SJSA1 (cell line): ENCODE measurements at regions not wholly inside any gene's neighbourhood (a gene's known extent, or its start where the extent isn't known, plus 50 kb on each side); places are given as distances from the start of the nearest gene placed in this dataset.

Experiments
- DNase-seq, 2 experiments: peaks; one replicate each; pipeline ENCODE4 v3.0.0-alpha.2; 2015 to 2020; ENCODE audit warnings: low spot score in 2 of 2, low read depth in 1 of 2
- H3K27ac ChIP-seq: fragments of 250-450 bp; sonication (Bioruptor Pico); 2 replicates; pipeline ENCODE4 v1.5.1; 2020; ENCODE audit warnings: mild to moderate bottlenecking, moderate library complexity
- H3K27me3 ChIP-seq: fragments of 250-450 bp; sonication (Bioruptor Pico); replicated peaks from 2 replicates; pipeline ENCODE4 v1.5.1; 2020; ENCODE audit warnings: mild to moderate bottlenecking, moderate library complexity
- H3K36me3 ChIP-seq: fragments of 250-450 bp; sonication (Bioruptor Pico); 2 replicates; pipeline ENCODE4 v1.5.1; 2020; ENCODE audit warnings: mild to moderate bottlenecking
- H3K4me1 ChIP-seq: fragments of 250-450 bp; sonication (Bioruptor Pico); replicated peaks from 2 replicates; pipeline ENCODE4 v1.6.1; 2021; ENCODE audit warnings: mild to moderate bottlenecking
- H3K4me3 ChIP-seq: fragments of 250-450 bp; sonication (Bioruptor Pico); 2 replicates; pipeline ENCODE4 v1.5.1; 2020; ENCODE audit warnings: mild to moderate bottlenecking
- H3K9me3 ChIP-seq: fragments of 250-450 bp; sonication (Bioruptor Pico); replicated peaks from 2 replicates; pipeline ENCODE4 v1.5.1; 2020; ENCODE audit warnings: mild to moderate bottlenecking

DNA sequence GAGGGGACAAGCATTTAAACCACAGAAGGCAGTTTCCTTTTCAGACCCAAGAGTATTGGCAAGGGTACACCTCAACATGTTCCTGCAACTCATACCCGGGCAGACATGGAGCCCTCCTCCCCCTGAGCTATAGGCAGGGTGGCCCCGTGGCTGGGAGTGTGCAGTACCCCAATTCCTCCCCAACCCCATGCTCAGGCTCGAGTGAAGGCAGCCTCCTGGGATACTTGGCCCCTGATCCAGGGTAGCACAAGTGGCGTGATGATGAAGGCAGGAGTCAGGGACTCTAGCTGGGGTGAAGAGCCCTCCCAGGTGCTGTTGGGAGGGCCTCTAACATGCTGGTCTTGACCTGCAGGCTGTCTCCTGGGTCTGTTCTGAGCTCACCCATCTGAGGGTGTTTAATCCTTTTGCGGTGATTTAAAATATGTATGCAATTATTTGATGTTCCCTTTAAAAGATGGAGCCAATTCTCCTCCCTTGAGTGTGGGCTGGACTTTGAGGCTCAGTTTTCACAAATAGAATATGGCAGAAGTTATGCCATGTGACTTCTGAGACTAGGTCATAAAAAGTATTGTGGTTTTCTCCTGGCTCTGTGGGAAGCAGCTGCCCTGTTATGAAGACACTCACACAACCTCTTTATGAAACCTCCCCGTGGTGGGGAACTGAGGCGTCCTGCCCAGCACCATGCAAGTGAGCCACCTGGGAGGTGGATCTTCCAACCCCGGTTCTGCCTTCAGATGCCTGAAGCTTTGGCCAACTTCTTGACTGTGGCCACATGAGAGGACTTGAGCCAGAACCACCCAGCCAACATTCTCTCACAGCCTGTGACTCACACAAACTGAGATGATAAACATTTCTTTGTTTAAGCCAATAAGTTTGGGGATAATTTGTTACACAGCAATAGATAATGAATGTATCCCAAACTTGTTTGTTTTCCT, 54.7 kb upstream of the NECTIN1 start:
- Histone ChIP-seq H3K27ac (no peak overlapping the region), H3K4me1 (no peaks in the 10 kb centered on the region), H3K27me3 (no peaks in the 10 kb centered on the region), H3K36me3 (no peaks in the 10 kb centered on the region), H3K4me3 (no peak overlapping the region), H3K9me3 (no peaks in the 10 kb centered on the region)
- no peak for DNase-seq

DNA sequence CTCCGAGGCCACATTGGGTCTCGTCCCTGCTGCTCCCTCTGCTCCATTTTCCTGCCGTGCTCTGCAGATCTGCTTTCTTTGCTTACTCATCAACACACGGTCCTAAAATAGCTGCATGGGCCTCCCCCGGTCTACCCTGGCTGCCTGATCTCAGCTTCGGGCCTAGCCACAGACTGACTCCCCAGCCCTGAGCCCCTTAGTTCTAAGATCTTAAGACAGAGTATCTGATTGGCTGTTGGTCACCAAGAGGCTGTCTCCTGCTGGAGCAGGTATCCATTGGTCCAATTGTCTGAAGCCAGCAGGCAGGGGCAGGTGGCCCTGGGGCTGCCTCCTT, 53.7 kb upstream of the NECTIN1 start:
- Histone ChIP-seq H3K9me3 (no peaks in the 10 kb centered on the region), H3K4me1 (no peaks in the 10 kb centered on the region), H3K27me3 (no peaks in the 10 kb centered on the region), H3K4me3 (no peak overlapping the region), H3K27ac (no peak overlapping the region), H3K36me3 (no peaks in the 10 kb centered on the region)
- DNase-seq, result no peak

DNA sequence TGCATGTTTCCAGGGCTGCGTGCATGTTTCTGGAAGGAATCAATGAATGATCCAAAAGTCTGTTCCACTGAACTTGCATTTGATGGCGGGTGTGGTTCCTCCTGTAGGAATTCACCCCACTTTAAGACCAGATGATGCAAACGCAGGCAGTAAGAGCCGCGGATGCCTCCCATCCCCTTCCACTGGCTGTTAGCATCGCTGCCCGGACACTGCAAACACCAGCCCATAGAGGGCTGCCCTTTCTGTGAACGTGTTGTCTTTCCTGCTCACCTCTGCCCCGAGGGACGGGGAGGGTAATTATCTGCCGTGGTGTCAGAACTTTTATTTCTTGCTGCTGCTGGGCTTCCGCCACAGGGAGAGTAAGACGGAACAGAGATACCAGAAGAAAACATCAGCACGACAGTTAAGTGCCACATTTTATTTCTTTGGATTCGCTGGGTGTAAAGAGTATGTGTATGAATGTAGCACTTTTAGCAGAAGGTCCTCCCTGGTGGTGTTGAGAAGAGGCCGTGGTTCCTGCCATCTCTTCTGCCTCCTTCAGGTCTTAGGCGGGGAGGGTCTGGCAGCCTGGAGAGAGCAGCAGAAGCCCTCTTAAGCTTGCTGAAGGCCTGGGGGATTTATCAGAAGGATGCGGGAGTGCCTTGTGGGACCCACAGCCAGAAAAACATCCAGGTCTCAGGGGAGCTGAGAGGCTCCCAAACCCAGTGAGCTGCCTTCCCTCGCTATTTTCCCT, 53.2 kb upstream of the NECTIN1 start:
- Histone ChIP-seq H3K4me3 (no peak overlapping the region), H3K36me3 (no peaks in the 10 kb centered on the region), H3K27ac (no peak overlapping the region), H3K9me3 (no peaks in the 10 kb centered on the region), H3K27me3 (no peaks in the 10 kb centered on the region), H3K4me1 (no peaks in the 10 kb centered on the region)
- no peak for DNase-seq

DNA sequence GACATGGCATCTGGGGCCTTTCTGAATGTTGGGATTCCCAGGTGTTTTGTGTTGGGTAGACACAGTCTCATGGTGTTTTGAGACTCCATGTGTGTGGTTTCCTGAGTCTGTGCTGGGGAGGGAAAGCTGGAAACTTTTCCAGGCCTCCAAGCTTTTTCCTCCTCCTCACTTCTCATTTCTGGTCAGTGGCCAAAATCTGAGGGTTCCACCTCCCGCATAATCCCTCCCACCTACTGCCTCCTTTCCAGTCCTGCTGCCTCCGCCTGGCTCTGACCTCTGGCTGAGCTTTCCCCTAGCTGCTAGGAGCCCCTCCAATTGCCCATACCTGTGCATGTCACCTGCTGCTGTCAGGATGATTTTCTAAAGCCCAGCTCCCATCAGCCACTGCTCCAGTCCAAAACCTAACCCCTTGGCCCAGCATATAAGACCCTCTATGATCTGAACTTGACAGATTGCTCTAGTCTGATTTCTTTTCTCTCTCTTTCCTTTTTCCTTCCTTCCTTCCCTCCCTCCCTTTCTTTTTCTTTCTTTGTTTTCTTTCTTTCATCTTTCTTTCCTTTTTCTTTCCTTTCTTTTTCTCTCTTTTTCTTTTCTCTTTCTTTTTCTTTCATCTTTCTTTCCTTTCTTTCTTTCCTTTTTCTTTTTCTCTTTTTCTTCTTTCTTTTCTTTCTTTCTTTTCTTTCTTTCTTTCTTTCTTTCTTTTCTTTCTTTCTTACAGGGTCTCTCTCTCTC, 51.4 kb upstream of the NECTIN1 start:
- Histone ChIP-seq H3K27ac (no peak overlapping the region), H3K9me3 (no peaks in the 10 kb centered on the region), H3K4me3 (no peak overlapping the region), H3K36me3 (no peaks in the 10 kb centered on the region), H3K27me3 (no peaks in the 10 kb centered on the region), H3K4me1 (no peaks in the 10 kb centered on the region)
- no peak for DNase-seq

DNA sequence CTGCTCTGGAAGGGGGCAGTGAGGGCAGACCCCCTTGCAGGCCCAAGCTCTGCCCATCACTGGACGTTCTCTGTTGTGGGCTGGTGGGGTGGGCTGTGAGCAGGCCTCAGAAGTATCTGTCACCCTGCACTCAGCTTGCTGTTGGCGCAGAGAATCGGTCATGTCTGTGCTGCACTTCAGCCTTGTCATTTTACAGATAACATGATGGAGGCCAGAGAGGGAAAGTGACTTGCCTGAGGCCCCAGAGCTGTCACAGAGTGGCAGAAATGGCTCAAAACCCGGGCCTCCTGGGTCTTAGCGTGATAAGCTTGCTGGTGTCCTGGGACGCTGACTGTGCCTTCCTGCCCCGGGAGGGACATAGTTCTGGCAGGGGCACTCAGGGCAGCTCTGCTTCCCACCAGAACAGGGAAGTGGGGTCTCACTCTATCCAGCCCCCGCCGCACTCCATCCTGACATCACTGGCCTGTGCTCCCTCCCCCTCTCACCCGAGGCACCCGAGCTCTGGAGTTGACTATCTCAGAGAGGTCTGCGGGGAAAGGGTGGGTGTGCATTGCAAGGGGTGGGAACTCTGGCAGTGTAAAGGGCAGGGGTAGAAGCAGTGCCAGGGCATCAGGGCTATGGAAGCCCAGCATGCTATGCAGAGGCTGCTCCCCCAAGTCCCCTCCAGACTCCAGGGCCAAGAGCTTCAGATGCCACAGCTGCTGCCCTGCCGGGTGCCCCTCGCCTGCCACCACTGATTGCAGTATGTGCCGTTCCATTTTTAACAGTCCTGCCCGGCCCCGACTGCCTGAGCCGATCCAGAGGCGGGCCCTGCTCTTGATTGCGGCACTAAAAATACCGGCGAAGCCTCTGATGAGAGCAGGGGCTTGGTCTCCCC, 50.4 kb upstream of the NECTIN1 start:
- H3K4me3 ChIP-seq, result no peak overlapping the region
- no peak overlapping the region for H3K27ac ChIP-seq
- H3K36me3 ChIP-seq, result no peaks in the 10 kb centered on the region
- no peaks in the 10 kb centered on the region for H3K27me3 ChIP-seq
- DNase-seq, result no peak
- no peaks in the 10 kb centered on the region for H3K9me3 ChIP-seq
- H3K4me1 ChIP-seq, result no peaks in the 10 kb centered on the region
